Prostate gland (tissue), 2 donors: ENCODE measurements at regions not wholly inside any gene's neighbourhood (a gene's known extent, or its start where the extent isn't known, plus 50 kb on each side); places are given as distances from the start of the nearest gene placed in this dataset.
"Not testable (repeated sequence)": the region's sequence is repeated elsewhere in the genome, so short reads cannot be mapped to it uniquely, and the experiment has no call there.

Experiments
- DNase-seq: peaks from one replicate; pipeline ENCODE4 v3.0.0-alpha.2; 2019; ENCODE audit warnings: low spot score
- H3K27ac ChIP-seq, 2 donors: fragments of 200-600 bp; sonication (generic); 2 replicates each; pipeline ENCODE4 v1.5.1; 2017 to 2019
- H3K27me3 ChIP-seq: fragments of 200-600 bp; sonication (generic); replicated peaks from 2 replicates; pipeline ENCODE4 v1.5.1; 2019; ENCODE audit not compliant: insufficient read depth
- H3K36me3 ChIP-seq, 2 donors: fragments of 200-600 bp; sonication (generic); 1 replicate in 1 of 2; 2 replicates in 1 of 2; pipeline versions ENCODE4 v1.5.1 to v1.8.1; 2017 to 2019
- H3K4me1 ChIP-seq: fragments of 200-600 bp; sonication (generic); replicated peaks from 2 replicates; pipeline ENCODE4 v1.5.1; 2019
- H3K4me3 ChIP-seq, 2 donors: fragments of 200-600 bp; sonication (generic); 2 replicates each; pipeline ENCODE4 v1.5.1; 2017 to 2019
- H3K9me3 ChIP-seq: fragments of 200-600 bp; sonication (generic); 2 replicates; pipeline ENCODE4 v1.5.1; 2017
- CTCF ChIP-seq, 4 experiments: fragments of 200-600 bp in 2 of 4; fragments of 450-650 bp in 2 of 4; sonication (generic) in 2 of 4; IDR thresholded peaks; 1 replicate in 3 of 4; 2 replicates in 1 of 4; pipeline ENCODE4 v1.5.1; 2016 to 2019; ENCODE audit warnings: antibody characterized with exemption in 4 of 4, mild to moderate bottlenecking in 2 of 4, moderate library complexity in 2 of 4
- POLR2A ChIP-seq: fragments of 450-650 bp; IDR thresholded peaks from one replicate; pipeline ENCODE4 v1.6.1; 2016; ENCODE audit warnings: antibody characterized with exemption, mild to moderate bottlenecking
- POLR2AphosphoS5 ChIP-seq: sonication (generic); formaldehyde crosslinking; IDR thresholded peaks from one replicate; pipeline ENCODE4 v1.6.1; 2017; ENCODE audit warnings: antibody characterized with exemption
- WGBS: methylation state at CpG from one replicate; pipeline ENCODE4 v1.1.5; 2018; 5-methylcytosine and 5-hydroxymethylcytosine counted together
- intact Hi-C: fragments of 100-400 bp; cut with DNase I; formaldehyde crosslinking; loops from one replicate; pipeline ENCODE4 v1.14.2; 2022

GRCh38 chr10:61818251-61818650, 83.2 kb upstream of the ARID5B start:
- WGBS: 77% methylated on average over 2 of the region's 2 CpGs

GRCh38 chr10:61819208-61819607, 82.3 kb upstream of the ARID5B start:
- H3K27me3 ChIP-seq: no peaks in the 10 kb centered on the region
- no peak for DNase-seq
- 68% methylated on average over 1 of the region's 1 CpG for WGBS

More at GRCh38 chr10:61818251-61818650, 83.2 kb upstream of the ARID5B start:
- H3K4me1 ChIP-seq, H3K27ac ChIP-seq, intact Hi-C loops, H3K9me3 ChIP-seq, H3K36me3 ChIP-seq, H3K27me3 ChIP-seq, DNase-seq, H3K4me3 ChIP-seq: not testable (repeated sequence)

GRCh38 chr10:61821153-61821552, 80.3 kb upstream of the ARID5B start:
- H3K4me1 ChIP-seq: no peaks in the 10 kb centered on the region
- no peak for TF ChIP-seq POLR2AphosphoS5
- TF ChIP-seq CTCF (IDR thresholded peaks at IDR 0.05): no peak
- no peak for TF ChIP-seq POLR2A
- 77% methylated on average over 5 of the region's 5 CpGs for WGBS
- no peaks in the 10 kb centered on the region for H3K36me3 ChIP-seq
- intact Hi-C loops: no loop called here
- no peak overlapping the region for H3K4me3 ChIP-seq
- no peak overlapping the region for H3K27ac ChIP-seq
- DNase-seq: no peak
- H3K27me3 ChIP-seq: no peaks in the 10 kb centered on the region
- H3K9me3 ChIP-seq: no peaks in the 10 kb centered on the region

More at GRCh38 chr10:61819208-61819607, 82.3 kb upstream of the ARID5B start:
- intact Hi-C loops: no loop called here
- H3K27ac ChIP-seq: no peak overlapping the region
- H3K4me3 ChIP-seq: no peak overlapping the region
- TF ChIP-seq POLR2AphosphoS5 (no peak), POLR2A (no peak), CTCF (IDR thresholded peaks at IDR 0.05) (no peak)
- H3K4me1 ChIP-seq: no peaks in the 10 kb centered on the region
- H3K36me3 ChIP-seq: no peaks in the 10 kb centered on the region
- H3K9me3 ChIP-seq: no peaks in the 10 kb centered on the region

GRCh38 chr10:61821693-61822092, 79.8 kb upstream of the ARID5B start:
- intact Hi-C loops: no loop called here
- no peak overlapping the region for H3K27ac ChIP-seq
- H3K4me1 ChIP-seq: no peaks in the 10 kb centered on the region
- no peak overlapping the region for H3K4me3 ChIP-seq
- H3K9me3 ChIP-seq: no peaks in the 10 kb centered on the region
- no peaks in the 10 kb centered on the region for H3K27me3 ChIP-seq
- no peaks in the 10 kb centered on the region for H3K36me3 ChIP-seq
- no peak for TF ChIP-seq CTCF (IDR thresholded peaks at IDR 0.05)
- no peak for TF ChIP-seq POLR2A
- TF ChIP-seq POLR2AphosphoS5: no peak
- DNase-seq: no peak
- WGBS: 85% methylated on average over 1 of the region's 1 CpG

- no peak for TF ChIP-seq POLR2AphosphoS5
- TF ChIP-seq CTCF (IDR thresholded peaks at IDR 0.05): no peak
- TF ChIP-seq POLR2A: no peak
- intact Hi-C loops: no loop called here
- Histone ChIP-seq H3K27me3 (no peaks in the 10 kb centered on the region), H3K4me3 (no peak overlapping the region), H3K36me3 (no peaks in the 10 kb centered on the region), H3K27ac (no peak overlapping the region), H3K9me3 (no peaks in the 10 kb centered on the region), H3K4me1 (no peaks in the 10 kb centered on the region)
- 82% methylated on average over 1 of the region's 1 CpG for WGBS
- DNase-seq: no peak
These were observed 79.4 kb upstream of the ARID5B start for GRCh38 chr10:61822096-61822495.
